GM12875 (cell line): ENCODE measurements at regions not wholly inside any gene's neighbourhood (a gene's known extent, or its start where the extent isn't known, plus 50 kb on each side); places are given as distances from the start of the nearest gene placed in this dataset.

ENCODE experiments used
- H3K4me3 ChIP-seq: one replicate; pipeline ENCODE4 v1.5.1; 2011; ENCODE audit warnings: low read depth, low read length, control low read depth
- TF ChIP-seq, protein P1 (sequence below): IDR thresholded peaks from 2 replicates; pipeline ENCODE4 v1.5.1; 2011; ENCODE audit warnings: low read depth, mild to moderate bottlenecking, control low read depth, inconsistent platforms, low read length, moderate library complexity, borderline replicate concordance; ENCODE audit not compliant: insufficient read depth

DNA sequence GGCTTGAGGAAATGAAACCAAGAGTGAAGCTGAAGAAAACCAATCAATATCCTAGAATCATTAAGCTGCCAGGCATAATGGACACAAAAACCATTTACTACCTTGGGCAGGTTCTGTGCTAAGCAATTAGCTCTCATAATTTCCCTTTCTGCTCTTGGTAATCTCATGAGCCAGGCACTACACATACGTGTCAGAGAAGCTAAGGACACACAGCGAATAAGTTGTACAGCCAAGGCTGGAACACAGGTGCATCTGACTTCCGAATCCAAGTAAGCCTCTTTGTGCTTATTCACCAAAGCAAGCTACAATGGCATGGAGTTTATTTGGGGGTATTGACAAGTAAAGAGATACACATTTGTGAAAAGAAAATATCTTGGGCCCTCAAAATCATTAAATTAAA is 1343.9 kb upstream of the MIR17HG start:
- TF ChIP-seq, protein P1, sequence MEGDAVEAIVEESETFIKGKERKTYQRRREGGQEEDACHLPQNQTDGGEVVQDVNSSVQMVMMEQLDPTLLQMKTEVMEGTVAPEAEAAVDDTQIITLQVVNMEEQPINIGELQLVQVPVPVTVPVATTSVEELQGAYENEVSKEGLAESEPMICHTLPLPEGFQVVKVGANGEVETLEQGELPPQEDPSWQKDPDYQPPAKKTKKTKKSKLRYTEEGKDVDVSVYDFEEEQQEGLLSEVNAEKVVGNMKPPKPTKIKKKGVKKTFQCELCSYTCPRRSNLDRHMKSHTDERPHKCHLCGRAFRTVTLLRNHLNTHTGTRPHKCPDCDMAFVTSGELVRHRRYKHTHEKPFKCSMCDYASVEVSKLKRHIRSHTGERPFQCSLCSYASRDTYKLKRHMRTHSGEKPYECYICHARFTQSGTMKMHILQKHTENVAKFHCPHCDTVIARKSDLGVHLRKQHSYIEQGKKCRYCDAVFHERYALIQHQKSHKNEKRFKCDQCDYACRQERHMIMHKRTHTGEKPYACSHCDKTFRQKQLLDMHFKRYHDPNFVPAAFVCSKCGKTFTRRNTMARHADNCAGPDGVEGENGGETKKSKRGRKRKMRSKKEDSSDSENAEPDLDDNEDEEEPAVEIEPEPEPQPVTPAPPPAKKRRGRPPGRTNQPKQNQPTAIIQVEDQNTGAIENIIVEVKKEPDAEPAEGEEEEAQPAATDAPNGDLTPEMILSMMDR: no peak
- H3K4me3 ChIP-seq: no peak overlapping the region

DNA sequence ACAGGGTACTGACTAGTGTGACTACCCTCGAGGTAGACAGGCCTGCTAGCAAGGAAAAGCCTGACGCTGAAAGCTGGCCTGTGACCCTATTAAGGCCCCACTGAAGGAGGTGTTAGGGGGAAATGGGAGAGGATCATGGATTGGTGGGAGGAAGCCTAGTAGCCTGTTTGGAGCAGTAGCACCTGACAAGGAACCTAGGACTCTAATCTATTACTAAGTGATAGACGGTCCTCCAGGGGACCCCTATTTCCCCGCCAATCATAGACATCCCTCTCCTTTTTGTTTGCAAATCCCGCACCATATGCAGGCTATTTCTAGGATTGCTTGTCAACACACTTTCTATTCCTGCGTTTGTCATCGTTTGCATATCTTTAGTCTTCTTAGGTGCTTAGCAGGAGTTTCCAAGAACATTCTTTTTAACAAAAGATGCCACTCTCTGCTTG is 1338.8 kb upstream of the MIR17HG start:
- TF ChIP-seq, protein P1: no peak

DNA sequence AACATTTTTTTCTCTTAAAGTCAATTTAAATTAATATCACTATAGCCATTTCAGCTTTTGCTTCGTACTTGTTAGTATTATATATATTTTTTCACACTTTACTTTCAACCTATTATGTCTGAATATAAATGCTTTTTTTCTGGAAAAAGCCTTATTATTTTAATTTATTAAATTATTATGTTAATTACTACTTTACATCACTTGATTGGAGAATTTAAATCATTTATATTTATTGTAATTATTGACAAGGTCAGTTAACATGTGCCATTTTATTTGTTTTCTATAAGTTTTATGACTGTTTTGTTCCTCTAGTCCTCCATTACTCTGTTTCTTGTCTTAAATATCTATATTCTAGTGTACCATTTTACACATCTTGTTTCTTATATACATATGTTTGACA is 1333.4 kb upstream of the MIR17HG start:
- TF ChIP-seq, protein P1: no peak
- no peak overlapping the region for H3K4me3 ChIP-seq

More for the DNA sequence above, 1338.8 kb upstream of the MIR17HG start:
- no peak overlapping the region for H3K4me3 ChIP-seq

DNA sequence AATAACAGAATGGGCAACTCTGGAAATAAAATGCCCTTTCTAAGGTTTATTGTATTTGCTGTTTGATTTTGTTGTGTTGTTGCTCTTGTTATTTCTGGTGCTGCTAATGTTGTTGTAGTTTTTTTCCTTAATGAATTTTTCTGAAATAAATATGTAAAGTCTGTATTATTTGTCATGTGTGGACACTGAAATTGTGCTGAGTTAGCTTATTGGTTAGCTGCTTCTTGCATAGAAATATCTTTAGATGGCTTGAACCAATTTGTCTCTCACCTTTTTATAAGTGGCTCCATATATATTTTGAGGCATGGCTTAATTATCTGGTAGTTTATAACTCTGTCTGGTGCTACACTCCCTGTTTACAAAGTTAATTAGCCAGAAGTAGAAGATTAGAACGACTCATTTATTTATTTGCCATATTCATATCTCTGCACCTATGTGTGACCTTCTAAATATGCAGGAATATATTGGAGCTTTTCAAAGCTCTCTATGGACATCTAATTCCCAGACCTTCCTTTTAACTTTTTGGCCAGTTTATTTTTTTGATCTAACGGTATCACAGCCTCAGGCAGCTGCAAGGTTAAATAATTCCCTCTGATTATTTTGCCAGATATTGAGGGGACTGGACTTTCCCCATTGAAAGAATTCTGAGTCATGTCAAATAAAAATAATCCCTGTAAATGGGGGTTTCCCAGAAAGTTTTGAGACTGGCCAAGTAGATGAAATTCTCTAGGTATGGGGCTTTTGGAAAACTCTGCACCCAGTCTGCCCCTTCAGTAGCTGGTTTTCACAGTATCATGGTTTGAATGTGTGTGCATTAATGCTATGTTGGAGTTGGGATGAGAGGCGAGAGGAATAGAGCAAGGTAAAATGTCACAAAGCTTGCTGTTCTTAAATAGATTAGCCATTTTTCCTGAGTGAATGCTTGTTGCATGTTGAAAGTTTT is 1331.7 kb upstream of the MIR17HG start:
- H3K4me3 ChIP-seq: no peak overlapping the region
- TF ChIP-seq, protein P1: no peak

DNA sequence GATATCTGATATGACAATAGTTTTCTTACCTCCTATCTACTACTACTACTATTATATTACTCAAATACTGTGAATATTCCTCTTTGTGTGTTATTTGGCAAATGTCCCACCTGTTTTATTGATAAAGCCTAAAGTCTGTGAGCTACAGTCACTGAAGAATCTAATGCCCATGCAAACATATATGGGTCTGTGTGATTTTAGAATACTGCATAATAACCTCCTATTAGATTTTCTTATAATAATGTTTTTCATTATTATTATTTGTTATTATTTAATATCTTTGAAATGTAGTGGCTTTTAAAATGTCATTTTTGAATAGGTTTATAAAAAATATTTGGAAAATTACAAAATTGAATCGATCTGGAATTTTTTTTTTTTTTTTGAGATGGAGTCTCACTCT is 1330.8 kb upstream of the MIR17HG start:
- TF ChIP-seq, protein P1: no peak
- H3K4me3 ChIP-seq: no peak overlapping the region

DNA sequence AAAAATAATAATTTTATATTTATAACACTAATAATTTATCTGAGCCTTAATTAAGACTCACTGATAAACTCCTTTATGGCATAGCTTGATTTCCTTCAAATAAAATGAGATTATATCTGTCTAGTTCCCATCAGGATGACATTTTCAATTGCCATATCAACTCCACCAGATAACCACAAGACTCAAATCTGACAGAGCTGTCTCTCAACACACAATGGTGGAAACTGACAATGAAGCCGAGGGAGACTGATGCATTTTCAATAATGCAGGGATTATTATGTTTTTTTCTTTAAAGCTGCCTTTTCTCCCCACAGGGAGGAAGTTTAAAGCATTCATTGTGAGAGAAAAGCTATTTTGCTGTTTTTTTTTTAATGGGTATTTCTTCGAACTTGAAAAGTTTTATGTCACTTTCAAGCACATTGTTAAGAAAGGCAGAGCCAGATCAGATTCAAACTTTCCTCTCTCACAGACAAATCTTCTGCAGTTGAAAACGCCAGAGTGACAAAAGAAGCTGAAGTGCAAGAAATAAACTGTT is 1326.9 kb upstream of the MIR17HG start:
- TF ChIP-seq, protein P1: no peak
- no peak overlapping the region for H3K4me3 ChIP-seq

DNA sequence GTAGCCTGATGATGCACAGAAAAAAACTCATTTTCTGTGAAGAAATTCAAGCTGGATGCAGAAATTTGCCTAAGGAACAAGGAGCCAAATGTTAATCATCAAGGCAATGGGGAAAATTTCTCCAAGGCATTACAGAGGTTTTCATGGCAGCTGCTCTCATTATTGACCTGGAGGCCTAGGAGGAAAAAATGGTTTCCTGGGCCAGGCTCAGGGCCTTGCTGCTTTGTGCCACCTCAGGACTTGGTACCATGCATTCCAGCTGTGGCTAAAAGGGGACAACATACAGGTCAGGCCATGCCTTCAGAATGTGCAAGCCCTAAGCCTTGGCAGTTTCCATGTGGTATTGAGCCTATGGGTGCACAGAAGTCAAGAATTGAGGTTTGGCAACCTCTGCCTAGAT is 1320.1 kb upstream of the MIR17HG start:
- TF ChIP-seq, protein P1: no peak
- no peak overlapping the region for H3K4me3 ChIP-seq
